GM21786 (cell line): ENCODE measurements at regions not wholly inside any gene's neighbourhood (a gene's known extent, or its start where the extent isn't known, plus 50 kb on each side); places are given as distances from the start of the nearest gene placed in this dataset.

Experiments
- ATAC-seq: cut with Tn5 transposase; IDR thresholded peaks from one replicate; pipeline ENCODE4 v1.9.1; 2021; ENCODE audit not compliant: unreplicated experiment

DNA sequence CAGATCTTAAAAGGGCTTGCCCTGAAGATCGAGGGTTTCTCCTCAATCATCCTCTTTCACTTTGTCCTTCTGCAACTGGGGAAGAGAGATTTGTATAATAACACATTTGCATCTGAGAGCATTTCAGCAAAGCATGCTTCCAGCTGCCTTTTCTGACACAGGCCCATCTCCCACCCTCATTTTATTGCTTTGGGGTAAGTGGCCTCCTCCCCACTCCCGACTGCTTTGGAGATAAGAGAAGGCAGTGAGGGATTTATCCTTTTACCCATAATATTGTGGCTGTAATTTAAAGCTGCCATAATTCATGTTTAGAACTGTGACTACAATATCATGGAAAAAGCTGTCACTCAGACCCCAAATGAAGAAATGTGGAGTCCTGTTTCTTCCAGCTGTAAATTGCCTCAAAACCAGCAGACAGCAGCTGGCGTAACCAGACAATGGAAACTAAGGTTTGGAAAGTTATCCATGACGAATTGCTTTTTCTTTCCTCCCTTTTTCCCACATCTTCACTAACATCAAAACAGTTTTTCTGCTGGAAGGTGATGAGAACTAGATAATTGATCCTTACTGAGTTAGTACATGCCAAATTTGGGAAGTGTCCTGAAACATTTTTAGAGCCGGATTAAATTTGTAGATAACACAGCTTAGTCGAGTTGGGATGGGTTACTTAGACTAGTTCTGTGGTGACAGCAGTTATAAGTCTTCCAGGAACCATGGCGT is 104.2 kb upstream of the PFN2 start:
- no peak for ATAC-seq

GRCh38 chr3:150074277-150074676 is 103.6 kb upstream of the PFN2 start:
- ATAC-seq = no peak

GRCh38 chr3:150073513-150073912 is 102.8 kb upstream of the PFN2 start:
- ATAC-seq = no peak

DNA sequence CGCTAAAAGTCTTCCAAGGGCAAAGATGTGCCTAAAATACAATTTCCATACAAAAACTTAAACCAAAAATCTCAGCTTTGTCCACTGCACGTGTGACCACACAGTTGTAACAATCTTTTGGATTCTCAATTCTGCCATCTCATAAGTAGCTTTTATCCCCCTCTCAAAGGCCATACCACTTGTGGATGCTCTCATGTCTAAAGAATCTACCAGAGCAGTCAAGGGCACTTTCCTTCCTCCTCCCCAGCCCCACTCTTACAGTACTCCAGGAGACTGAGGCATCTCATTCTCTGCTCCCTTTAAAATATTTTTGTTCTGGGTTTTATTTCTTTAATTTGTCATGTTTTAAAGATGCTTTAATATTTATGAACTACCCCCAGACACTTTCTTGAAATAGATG is 102.3 kb upstream of the PFN2 start:
- no peak for ATAC-seq

DNA sequence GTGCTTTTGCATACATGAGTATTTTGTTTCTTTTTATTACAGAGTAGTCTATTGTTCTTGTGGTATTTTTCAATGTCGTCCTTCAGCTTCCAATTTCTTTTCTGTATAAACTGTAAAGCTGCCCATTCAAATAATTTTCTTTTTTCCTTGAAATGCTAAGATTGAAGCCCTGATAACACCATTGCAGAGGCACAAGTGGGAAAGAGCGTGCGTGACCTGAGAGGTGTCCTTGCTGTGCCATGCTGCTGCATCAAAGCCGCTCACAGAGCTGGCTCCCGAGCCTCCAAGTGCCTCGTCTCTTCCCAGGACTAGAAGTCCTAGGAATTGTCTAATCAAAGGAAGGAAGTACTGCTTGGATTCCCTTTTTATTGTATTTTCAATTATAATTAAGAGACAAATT is 101.9 kb upstream of the PFN2 start:
- no peak for ATAC-seq

- ATAC-seq = no peak
These were observed 99.6 kb upstream of the PFN2 start for GRCh38 chr3:150070271-150070670.

DNA sequence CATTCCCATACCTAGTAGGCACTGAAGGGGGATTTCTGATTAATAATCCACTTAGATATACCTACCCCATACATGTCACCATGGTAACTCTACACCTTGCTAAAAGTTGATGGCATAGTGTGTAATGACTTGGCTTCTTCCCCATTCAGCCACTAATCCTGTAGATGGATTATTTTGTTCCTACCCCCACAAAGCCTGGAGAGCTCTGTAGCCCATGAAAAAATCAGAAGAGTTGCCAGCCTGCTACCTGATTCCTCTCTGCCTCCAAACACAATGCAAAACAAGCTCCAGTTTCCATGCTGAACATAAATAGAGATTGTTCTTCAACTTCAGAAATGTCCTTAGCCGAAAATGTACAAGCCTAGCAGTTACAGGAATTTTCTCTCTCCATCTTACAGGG is 98.9 kb upstream of the PFN2 start:
- ATAC-seq = no peak

- ATAC-seq = no peak
These were observed 98.4 kb upstream of the PFN2 start for GRCh38 chr3:150069154-150069527.

DNA sequence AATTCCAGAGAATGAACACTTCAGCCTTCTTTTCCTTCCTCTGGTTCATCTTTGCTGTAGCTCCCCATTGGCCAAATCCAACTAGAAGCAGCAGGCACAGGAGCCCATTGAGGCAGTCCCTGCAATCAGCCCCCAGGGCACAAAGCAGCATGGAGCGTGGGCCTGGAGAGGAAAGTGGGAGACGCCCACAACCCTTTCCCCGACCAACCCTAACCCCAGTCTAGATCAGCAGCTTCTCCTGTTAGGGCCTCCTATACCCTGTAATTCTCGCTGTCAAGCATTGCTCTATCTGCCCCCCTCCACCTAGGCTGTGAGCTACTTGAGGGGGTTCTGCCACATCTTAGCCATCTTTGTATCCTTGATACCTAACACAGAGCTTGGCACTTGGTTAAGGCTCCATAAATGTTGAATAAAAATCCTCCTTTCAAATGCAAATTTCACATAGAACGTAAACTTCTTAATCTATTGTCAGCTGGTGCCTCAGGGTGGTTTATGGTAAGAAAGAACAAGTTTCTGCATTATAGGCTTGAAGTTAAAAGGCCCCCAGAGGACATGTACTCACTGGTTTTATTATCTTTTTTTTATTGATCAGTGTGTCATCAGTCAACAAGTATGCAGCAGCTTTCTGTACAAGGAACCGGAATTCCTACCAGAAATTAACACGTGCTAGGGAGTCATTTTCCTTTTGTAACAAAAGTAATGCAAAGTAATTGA is 97.9 kb upstream of the PFN2 start:
- no peak for ATAC-seq

DNA sequence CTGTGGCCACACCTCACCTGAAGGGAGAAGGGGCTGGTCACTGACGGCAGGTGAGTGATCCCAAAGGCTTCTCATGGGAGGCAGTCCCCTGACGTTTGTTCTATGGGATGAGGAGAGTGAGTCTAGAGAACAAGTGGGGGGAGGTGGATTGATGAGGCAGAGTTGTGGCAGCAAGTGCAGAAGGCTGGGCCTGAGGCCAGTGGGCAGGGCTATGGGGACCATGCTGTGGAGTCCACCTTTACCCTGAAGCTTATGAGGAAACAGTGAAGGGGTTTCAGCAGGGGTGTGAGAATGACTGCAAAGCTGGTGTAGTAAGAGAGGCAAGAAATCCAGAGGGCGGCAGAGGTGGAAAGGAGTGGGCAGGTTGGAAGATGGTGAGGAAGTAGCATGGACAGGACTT is 96.9 kb upstream of the PFN2 start:
- no peak for ATAC-seq

- ATAC-seq = no peak
These were observed 94.3 kb upstream of the PFN2 start for GRCh38 chr3:150064971-150065370.

GRCh38 chr3:150063237-150063636 is 92.5 kb upstream of the PFN2 start:
- ATAC-seq = no peak

DNA sequence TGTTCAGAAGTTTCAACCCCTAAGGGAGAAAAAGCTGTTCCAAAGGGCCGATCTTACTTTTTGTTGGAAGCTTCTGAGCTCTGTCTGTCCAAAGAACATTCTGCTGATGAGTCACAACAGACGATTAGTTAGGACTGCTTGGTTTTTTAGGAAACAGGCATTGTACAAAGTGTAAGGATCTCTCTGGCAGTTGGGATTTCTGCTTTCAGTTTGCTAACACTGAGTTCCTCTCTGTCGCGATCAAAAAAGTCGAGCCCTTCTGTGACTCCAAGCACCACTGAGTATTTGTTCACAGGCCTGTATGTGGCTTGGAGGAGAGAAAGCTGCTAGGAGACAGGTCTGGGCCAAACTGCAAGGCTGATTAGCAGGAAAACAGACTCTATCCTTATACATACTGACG is 91.8 kb upstream of the PFN2 start:
- ATAC-seq = no peak

- ATAC-seq = no peak
These were observed 90.8 kb upstream of the PFN2 start for GRCh38 chr3:150061288-150062024.

GRCh38 chr3:150059729-150060128 is 89.0 kb upstream of the PFN2 start:
- ATAC-seq = no peak

DNA sequence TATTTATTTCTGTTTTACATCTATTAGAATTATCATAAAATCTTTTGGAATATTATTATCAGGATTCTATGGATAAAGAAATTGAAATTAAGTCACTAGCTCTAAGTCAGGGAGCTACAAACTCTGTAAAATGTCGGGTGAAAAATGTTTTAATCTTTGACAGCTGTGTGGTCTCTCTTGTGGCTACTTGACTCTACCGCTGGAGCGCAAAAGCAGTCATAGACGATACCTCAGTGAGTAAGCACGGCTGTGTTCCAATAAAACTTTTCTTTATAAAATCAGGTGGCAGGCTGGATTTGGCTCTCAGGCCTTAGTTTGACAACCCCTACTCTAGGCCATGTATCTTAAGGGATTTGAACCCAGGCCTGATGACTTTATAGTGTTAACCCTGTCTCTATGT is 88.5 kb upstream of the PFN2 start:
- ATAC-seq = no peak

DNA sequence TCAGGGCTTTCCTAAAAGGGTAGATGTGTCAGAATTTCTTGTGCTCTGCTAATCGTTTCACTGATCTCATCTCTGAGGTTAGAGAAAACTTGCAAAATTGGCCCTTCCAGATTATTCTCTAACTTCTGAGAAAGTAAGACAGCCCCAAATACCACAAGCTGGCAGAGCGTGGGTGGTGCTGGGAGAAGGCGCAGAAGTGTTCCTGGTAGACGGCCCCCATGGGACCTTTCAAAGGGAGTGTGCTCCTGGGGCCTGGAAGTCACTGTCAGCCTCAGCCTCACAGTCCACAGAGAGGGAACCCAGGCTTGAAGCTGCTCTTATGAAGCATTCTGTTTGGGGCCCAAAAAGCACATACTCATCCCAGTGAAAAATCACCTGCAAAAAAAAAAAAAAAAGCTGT is 86.5 kb upstream of the PFN2 start:
- ATAC-seq = no peak

DNA sequence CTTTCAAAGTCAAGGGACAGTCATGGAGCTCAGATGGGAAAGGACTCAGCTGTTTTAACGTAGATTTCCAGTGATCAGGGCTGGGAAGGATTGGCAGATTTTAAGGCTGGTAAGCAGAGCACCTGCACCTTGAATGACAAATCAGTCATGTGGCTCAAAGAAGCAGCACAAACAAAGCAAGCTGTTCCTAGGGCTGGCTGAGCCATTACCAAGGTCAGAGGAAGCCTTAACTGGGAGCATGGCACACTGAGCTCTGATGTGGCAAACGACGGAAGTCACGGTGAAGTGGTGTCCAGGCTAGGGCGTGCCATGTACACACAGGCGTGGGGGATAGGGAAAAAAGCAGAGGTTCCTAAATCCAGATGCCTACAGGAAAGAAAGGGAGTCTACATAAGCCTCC is 84.6 kb upstream of the PFN2 start:
- no peak for ATAC-seq

- ATAC-seq = no peak
These were observed 83.9 kb upstream of the PFN2 start for GRCh38 chr3:150054635-150055034.

DNA sequence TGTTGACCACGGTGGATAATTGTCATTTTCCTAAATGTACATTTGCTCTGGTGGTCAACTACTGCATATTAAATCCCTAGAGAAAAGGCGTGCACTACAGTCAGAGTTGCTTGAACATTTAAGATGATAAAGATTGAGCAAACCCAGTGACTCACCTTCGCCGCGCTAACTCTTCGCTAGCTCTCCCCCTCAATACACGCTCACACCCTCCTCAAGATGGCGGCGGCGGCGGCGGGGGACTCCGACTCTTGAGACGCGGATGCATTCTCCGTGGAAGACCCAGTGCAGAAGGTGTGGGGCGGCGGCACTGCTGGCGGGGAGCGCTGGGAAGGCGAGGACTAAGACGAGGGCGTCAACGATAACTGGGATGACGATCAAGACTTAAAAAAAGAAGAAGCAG is 79.8 kb upstream of the PFN2 start:
- no peak for ATAC-seq

DNA sequence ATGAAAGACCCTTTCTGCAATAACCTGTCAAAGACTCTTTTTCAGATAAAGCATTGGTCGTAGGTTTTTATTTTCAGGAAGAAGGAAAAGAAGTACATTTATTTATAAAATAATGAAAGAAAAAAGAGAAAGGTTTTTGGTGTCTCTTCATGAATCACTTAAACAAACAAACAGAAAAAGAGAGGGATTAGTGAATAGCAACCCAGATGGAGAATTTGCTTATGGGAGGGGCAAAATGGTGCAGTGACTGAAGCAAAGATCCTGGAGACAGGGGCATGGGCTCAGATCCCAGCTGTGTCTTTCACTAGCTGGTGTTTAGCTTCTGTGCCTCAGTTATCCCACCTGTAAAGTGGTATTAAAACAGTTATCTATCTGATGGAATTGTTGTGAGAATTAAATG is 78.6 kb upstream of the PFN2 start:
- no peak for ATAC-seq

DNA sequence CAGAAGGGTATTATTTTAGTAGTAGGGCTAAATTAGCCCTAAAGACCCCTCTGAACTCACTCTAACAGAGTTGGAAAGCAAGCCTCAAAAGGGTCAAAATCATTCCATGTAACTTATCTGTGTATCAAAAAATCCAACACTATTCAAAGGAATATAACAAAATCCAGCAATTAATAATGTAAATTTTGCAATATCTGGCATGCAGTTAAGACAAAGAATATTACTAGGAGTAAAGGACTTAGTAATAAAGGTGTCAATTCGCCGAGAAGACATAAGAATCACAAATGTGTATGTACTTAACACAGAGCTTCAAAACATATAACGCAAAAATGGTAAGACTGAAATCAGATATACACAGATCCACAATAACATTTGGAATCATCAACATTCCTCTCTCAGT is 71.2 kb upstream of the PFN2 start:
- no peak for ATAC-seq
